HG03520 (cell line): ENCODE measurements at regions not wholly inside any gene's neighbourhood (a gene's known extent, or its start where the extent isn't known, plus 50 kb on each side); places are given as distances from the start of the nearest gene placed in this dataset.
A peak's percentile ranks its signal among the peaks of the same experiment; 100 is the strongest.
"Not testable (repeated sequence)": the region's sequence is repeated elsewhere in the genome, so short reads cannot be mapped to it uniquely, and the experiment has no call there.

Experiments
- ATAC-seq: cut with Tn5 transposase; IDR thresholded peaks from one replicate; pipeline ENCODE4 v1.9.1; 2021; ENCODE audit warnings: mild to moderate bottlenecking, moderate library complexity; ENCODE audit not compliant: unreplicated experiment

DNA sequence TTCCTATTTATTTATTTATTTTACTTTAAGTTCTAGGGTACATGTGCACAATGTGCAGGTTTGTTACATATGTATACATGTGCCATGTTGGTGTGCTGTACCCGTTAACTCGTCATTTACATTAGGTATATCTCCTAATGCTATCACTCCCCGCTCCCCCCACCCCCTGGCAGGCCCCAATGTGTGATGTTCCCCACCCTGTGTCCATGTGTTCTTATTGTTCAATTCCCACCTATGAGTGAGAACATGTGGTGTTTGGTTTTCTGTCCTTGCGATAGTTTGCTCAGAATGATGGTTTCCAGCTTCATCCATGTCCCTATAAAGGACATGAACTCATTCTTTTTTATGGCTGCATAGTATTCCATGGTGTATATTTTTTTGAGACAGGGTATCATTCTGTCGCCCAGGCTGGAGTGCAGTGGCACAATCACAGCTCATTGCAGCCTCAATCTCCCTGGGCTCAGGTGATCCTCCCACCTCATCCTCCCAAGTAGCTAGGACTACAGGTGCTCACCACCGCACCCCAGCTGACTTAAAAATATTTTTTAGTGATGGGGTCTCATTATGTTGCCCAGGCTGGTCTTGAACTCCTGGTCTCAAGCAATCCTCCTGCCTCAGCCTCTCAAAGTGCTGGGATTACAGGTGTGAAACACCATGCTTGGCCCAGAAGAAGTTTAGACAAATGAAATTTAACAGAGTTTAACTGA, 140.6 kb downstream of the NPIPB5 start:
- not testable (repeated sequence) for ATAC-seq

DNA sequence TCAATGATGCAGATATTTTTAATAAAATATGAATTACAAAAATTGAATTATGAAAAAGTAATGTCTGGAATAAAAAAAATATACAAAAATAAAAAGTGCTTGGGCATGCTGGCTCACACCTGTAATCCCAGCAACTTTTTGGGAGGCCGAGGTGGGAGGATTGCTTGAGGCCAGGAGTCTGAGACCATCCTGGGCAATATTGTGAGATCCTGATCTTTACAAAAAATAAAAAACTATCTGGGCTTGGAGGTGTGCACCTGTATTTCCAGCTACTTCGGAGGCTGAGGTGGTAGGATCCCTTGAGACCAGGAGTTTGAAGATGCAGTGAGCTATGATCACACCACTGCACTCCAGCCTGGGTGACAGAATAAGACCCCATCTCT, 141.8 kb downstream of the NPIPB5 start:
- no peak for ATAC-seq

DNA sequence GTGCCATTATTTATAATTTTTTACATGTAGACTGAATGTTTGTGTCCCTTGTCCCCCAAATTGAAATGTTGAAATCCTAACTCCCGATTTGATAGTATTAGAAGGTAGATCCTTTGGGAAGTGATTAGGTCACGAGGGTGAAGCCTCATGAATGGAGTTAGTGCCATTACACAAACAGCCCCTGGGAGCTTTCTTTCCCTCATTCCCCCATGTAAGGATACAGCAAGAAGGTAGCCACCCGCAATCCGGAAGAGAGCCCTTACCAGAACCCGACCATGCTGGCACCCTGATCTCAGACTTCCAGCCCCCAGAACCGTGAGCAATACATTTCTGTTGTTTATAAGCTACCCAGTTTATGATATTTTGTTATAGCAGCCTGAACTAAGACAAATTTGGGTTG, 143.2 kb downstream of the NPIPB5 start:
- no peak for ATAC-seq

DNA sequence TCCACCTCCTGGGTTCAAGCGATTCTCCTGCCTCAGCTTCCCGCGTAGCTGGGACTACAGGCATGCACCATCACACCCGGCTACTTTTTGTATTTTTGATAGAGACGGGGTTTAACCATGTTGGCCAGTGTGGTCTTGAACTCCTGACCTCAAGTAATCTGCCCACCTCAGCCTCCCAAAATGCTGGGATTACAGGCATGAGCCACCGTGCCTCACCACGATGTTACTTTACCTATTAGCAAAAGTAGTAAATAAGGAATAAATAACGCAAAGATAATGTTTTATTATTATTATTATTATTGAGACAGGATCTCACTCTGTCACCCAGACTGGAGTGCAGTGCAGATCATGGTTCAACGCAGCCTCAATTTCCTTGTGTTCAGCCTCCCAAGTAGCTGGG, 145.9 kb downstream of the NPIPB5 start:
- not testable (repeated sequence) for ATAC-seq

DNA sequence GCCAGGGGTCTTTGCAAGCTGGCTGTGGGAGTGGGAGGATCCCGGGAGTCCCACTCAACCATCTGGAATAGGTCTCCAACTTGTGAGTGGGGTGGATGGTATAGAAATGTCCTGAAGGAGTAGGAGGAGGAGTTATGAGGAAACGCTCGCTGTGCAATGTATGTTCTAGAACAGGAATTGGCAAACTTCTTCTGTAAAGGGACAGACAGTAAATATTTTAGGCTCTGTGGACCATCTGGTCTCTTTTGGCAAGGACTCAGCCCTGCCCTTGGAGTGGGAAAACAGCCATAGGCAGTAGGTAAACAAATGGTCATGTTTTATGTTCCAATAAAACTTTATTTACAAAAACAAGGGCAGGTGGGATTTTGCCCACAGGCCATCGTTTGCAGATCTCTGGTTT, 149.2 kb downstream of the NPIPB5 start:
- no peak for ATAC-seq

DNA sequence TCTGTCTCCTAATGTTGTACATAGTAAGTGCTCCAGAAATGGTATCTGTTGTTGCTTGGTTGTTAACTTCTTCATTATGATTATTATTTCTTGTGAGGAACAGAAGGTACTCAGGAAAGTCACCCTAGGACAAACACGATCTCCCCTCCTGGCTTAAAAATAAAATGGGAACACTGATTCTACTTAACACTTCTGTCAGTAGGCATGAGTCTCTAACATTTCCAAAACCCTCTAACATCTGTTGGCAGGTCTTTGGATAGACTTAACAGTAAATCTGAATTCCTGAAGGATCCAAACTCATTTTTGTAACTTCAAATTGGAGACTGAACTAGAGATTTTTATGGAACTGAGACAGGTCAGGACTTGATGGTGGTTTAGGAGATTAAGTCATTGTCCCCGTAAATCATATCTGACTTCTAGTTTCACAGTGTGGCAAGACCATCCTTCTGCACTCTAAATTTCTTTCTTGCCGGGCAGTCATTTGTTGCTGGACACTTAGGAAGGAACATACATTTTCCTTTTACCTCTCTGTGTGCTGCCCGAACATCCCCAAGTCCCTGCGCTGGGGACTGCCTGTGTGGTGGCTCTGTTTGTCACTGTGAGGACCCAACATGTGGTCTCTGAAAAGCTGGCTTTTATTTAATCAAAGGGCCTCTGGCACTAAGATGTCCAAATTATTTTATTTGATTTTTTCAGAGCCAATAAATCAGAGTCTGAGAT, 149.9 kb downstream of the NPIPB5 start:
- no peak for ATAC-seq

DNA sequence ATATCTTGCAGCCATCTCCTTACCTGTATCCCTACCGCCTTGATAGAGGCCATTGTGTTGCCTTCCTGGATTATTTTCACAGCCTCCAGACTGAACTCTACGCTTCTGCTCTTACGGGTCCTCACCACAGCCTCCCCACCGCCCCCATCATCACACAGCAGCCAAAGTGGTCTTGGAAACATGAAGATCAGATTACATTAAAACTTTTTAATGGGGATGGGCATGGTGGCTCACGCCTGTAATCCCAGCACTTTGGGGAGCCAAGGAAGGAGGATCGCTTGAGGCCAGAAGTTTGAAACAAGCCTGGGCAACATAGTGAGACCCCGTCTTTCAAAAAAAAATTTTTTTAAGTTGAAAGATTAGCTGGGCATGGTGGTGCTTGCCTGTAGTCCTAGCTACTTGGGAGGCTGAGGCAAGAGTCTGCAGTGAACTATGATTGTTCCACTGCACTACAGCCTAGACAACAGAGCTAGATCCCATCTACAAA, 150.5 kb downstream of the NPIPB5 start:
- ATAC-seq, result no peak

DNA sequence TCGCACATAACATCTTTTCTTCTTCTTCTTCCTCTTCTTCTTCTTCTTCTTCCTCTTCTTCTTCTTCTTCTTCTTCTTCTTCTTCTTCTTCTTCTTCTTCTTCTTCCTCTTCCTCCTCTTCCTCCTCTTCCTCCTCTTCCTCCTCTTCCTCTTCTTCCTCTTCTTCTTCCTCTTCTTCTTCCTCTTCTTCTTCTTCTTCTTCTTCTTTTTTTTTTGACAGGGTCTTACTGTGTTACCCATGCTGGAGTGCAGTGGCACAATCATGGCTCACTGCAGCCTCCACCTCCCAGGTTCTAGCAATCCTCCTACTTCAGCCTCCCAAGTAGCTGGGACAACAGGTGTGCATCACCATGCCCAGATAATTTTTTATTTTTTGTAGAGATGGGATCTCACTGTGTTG, 151.0 kb upstream of the HS3ST2 start:
- not testable (repeated sequence) for ATAC-seq

DNA sequence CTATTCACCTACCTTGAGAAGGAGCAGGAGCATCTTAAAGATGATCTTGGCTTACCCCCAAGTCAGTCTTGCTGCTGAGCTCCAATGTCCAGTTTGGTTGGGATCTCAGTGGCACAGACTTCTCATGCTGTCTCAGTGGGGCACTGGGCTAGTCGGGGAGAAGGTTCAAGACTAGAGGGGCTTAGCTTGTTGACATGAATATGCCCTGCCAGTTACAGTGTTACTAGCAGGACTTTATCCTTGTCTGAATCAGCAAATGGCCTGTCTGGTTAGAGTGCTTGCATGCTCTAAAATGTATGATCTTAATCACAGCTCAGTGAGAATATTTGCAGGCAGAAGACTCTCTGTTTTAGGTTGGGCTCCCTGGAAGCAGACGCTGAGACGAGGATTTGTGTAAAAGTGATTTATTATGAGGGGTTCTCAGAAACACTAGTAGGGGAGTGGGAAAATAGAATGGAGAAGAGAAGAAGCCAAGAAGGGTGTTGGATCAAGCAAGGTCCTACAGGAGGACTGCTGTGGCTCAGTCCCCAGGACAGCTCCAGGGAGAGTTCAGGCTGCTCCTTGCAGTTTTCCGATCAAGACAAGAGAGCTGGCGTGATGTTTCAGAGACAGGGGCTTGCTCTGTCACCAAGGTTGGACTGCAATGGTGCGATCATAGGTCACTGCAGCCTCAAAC, 150.4 kb upstream of the HS3ST2 start:
- no peak for ATAC-seq

DNA sequence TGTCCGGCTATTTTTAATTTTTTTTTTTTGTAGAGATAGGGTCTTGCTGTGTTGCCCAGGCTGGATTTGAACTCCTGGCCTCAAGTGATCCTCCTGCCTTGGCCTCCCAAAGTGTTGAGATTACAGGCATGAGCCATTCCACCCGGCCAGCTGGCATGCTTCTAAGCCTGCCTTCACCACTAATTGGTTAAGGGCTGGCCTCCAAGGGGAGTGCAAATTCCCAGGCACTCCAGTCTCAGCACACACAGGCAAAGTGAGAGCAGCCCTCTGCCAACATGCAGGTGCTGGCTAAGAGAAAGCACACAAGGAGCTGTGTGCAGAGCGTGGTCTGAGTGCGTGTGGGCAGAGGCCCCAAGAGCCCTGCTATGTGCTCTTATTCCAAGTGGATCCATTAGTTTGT, 149.8 kb upstream of the HS3ST2 start:
- ATAC-seq, result no peak

DNA sequence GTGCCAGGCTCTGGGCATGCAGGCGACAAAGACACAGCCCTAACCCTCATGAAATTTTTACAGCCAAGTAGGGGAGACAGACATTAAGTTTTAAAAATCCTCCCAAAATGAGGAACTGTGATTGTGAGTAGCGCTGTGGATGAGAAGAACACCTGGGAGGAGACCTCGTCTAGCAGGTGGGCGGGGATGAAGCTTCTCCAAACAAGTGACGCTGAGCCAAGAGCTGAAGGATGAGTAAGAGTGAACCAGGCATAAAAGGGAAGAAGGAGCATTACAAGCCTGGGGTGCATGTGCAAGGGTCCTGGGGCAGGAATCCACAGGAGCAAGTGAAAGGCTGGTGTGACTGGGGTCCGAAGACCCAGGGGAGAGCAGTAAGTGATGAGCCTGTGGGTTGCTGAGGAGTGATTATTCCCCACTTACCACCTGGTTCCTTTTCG, 149.4 kb upstream of the HS3ST2 start:
- ATAC-seq, result no peak

DNA sequence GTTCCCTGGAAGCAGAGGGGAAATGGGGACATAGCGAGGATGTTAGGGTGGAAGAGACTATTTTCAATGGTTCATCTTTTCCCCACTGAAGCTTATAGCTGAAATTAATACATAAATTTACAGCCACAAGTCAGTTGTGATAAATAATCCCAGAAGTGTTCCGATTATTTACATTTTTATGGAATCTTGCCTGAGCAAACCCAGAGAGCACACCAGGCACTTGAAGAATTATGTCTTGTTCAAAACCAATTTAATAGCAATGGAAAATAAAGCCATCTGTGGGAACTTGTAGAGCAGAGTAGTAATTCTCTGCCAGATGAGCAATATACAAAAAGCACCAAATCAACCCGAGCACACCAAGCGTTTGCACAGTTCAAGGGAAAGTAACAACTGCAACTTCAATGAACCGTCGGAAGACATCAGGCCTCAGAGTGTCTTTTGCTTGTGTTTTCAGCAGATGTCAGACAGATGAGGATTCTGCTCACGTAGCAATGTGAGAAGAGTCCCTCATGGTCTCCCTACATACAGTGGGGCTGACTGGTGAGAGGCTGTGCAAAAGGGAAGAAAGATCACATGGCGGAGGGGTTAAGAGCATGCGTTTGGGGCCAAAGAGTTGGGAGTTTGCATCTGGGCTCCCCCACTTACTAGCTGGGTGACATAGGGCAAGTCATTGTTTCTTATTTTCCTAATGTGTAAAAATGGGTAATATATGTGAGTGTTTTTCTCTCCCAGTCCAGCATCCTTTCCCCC, 148.7 kb upstream of the HS3ST2 start:
- ATAC-seq, result no peak

DNA sequence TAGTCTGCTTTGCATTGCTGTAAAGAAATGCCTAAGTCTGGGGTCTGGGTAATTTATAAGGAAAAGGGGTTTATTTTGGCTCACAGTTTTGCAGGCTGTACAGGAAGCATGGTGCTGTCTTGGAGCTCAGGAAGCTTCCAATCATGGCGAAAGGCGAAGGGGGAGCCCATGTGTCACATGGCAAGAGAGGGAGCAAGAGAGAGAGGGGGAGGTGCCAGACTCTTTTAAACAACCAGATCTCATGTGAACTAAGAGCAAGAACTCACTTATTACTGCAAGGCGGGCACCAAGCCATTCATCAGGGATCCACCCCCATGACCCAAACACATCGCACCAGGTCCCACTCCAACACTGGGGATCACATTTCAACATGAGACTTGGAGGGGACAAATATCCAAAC, 148.2 kb upstream of the HS3ST2 start:
- no peak for ATAC-seq

DNA sequence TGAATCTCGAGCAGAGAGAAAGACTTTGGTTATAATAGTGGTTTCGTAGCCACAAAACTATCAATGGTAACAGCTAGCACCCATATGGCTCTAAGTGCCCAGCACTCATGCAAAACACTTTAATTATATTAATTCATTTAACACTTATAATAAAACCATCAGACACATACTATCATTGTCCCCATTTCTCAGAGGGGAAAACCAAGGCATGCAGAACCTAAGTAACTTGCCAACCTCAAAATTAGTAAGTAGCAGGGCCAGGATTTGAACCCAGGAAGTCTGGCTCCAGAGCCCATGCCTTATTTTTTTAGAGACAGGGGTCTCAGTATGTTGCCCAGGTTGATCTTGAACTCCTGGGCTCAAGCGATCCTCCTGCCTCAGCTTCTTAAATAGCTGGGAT, 145.6 kb upstream of the HS3ST2 start:
- ATAC-seq, result no peak

DNA sequence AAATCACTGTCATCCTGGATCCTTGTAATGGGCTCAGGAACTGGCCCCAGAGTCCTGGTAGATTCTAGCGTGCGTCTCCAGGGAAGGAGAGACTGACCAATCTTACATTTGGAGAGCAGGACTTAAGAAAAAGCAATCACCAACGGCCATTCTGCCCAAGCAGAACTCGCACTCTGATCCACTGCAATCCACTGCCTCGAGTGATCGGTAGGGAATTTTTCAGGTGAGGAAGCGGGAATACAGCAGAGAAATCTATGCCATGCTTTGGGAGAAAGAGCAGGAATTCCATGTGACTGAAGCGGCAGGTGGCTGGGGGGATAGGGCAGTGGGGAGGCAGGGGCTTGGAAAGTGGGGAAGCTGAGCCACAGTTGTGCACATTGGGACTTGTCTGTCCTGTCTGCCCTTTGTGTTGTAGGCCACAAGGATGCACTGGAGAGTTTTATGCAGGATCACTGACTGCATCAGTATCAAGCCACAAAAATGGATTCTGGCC, 143.9 kb upstream of the HS3ST2 start:
- no peak for ATAC-seq

DNA sequence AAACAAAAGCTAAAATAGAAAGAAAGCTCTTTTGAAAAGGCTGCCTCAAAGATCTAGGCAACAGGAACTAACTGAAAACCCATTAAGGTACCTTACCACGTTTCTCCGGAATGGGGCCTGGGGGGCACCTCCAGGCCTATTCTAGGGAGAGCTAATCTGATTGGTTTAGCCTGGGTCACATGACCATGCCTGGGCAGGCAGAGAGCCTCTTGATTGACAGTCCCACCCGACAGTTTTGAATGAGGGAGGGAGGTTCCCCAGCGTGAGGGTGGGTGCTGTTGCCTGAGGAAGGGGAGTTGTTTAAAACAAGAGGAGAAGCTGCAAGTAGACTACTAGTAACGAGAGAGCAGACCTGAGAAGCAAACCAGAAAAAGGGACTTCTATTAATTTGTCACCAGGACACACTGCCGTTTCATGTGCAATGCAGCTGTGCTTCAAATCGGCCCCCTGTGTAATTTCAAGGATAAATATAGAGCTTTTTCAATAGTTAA, 143.4 kb upstream of the HS3ST2 start:
- ATAC-seq, result peak; percentile 60

DNA sequence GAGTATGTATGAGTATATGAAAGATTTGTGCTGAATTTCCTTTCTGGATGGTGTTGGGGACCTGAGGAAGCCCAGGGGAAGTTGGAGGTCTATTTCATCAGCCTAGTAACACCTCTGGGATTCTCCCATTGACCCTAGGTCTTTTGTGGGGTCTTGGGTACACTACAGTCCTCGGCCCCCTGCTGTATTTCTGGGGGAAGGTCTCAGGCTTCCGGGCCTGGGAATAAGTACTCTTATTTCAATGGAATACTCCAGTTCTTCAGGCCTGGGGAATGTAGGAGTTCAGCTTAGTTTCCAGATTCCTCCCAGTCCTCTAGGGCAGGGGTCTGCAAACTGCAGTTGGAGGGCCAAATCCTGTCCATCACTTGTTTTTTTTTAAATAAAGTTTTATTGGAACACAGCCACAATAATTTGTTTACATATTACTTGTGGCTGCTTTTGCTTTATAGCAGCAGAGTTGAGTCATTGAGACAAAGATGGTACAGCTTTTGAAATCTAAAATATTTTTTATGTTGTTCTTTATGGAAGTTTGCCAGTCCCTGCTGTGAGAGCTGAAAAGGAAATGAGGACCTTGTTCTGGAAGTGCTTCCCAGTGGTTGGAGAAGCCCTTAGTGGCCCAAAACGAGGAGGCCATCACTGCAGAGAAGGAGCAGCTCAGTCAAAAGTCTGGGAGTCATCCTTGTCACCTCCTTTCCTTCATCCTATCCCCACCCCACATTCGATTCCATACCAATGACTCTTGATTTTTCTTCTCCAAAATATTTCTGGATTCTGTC, 142.5 kb upstream of the HS3ST2 start:
- ATAC-seq, result no peak

DNA sequence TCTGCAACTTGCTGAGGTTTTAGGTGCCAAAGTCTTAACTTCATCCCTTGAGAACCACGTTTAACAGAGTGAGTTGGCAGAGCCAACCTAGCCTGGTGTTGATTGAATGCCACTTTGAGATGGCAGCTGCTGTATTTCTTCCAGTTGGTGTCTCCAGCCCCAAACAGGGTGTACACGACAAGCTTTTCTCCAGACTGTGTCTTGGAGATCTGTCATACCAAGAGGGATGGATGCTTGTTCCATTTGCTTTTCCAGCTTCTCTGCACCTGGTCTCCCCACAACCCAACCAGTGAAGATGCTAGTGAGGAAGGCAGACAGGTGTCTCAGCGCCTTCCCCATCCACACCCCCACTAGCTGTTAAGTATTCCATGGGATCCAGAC, 141.1 kb upstream of the HS3ST2 start:
- ATAC-seq, result no peak

DNA sequence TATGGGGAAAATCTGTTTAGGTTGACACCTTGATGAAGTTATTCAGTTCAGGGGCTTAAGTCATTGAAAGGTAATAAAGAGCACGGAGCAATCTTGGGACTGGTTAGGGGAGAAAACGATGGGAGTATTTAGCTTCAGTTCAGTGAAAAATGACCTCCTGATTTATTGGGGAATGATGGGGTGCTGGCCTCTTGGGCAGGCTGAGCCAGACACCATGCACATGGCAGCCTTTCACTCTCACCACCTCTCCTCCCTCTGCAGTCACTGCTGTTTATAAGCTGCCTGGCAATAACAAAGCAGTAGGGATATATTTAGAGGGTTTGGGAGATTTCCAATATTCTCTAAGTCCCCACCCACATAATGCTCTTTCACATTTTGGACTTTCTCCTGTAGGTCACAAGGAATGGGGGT, 140.5 kb upstream of the HS3ST2 start:
- ATAC-seq, result no peak

DNA sequence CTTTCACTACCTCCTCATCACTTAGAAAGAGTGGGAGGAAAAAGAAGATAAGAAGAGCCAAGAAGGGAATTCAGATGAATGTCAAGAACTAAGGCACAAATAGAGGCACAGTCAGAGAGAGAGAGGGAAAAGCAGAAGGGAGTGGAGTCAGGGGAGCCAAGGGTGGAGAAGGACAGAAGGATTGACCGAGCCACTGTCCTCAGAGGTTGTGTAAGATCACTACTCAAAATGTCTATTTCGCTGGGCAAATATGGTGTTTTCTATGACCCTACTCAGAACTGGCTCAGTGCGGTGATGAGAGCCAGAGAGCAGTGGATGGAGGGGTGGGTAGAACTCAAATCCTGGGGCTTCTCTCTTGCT, 139.2 kb upstream of the HS3ST2 start:
- no peak for ATAC-seq
